ENCODE measurements at regions not wholly inside any gene's neighbourhood (a gene's known extent, or its start where the extent isn't known, plus 50 kb on each side); places are given as distances from the start of the nearest gene placed in this dataset.

GRCh38 chr16:48448841-48449481 is 63.7 kb upstream of the SIAH1 start:
- no peak for DNase-seq (ENCODE audit: low read depth)
- no peak for TF ChIP-seq CTCF (IDR thresholded peaks at IDR 0.05; ENCODE audit: low read length, missing control alignments)
- H3K4me3 ChIP-seq (replicated peaks; ENCODE audit: low read depth, low read length), result no peak overlapping the region

GRCh38 chr16:48447940-48448536 is 62.8 kb upstream of the SIAH1 start:
- DNase-seq (ENCODE audit: low read depth), result no peak
- no peak overlapping the region for H3K4me3 ChIP-seq (replicated peaks; ENCODE audit: low read depth, low read length)
- TF ChIP-seq CTCF (IDR thresholded peaks at IDR 0.05; ENCODE audit: low read length, missing control alignments), result no peak

- TF ChIP-seq CTCF (IDR thresholded peaks at IDR 0.05; ENCODE audit: low read length, missing control alignments), result no peak
- DNase-seq (ENCODE audit: low read depth), result no peak
- H3K4me3 ChIP-seq (replicated peaks; ENCODE audit: low read depth, low read length), result no peak overlapping the region
Observed at GRCh38 chr16:48447428-48447827, 62.2 kb upstream of the SIAH1 start.

- TF ChIP-seq CTCF (IDR thresholded peaks at IDR 0.05; ENCODE audit: low read length, missing control alignments), result no peak
- H3K4me3 ChIP-seq (replicated peaks; ENCODE audit: low read depth, low read length), result no peak overlapping the region
- no peak for DNase-seq (ENCODE audit: low read depth)
Observed at GRCh38 chr16:48446534-48446920, 61.3 kb upstream of the SIAH1 start.

- H3K4me3 ChIP-seq (replicated peaks; ENCODE audit: low read depth, low read length), result no peak overlapping the region
- no peak for TF ChIP-seq CTCF (IDR thresholded peaks at IDR 0.05; ENCODE audit: low read length, missing control alignments)
- no peak for DNase-seq (ENCODE audit: low read depth)
Observed at GRCh38 chr16:48445782-48446533, 60.7 kb upstream of the SIAH1 start.

GRCh38 chr16:48444574-48444973 is 59.4 kb upstream of the SIAH1 start:
- H3K4me3 ChIP-seq (replicated peaks; ENCODE audit: low read depth, low read length), result no peak overlapping the region
- no peak for TF ChIP-seq CTCF (IDR thresholded peaks at IDR 0.05; ENCODE audit: low read length, missing control alignments)
- DNase-seq (ENCODE audit: low read depth), result peak; percentile 93
